ENCODE measurements at regions not wholly inside any gene's neighbourhood (a gene's known extent, or its start where the extent isn't known, plus 50 kb on each side); places are given as distances from the start of the nearest gene placed in this dataset.

DNA sequence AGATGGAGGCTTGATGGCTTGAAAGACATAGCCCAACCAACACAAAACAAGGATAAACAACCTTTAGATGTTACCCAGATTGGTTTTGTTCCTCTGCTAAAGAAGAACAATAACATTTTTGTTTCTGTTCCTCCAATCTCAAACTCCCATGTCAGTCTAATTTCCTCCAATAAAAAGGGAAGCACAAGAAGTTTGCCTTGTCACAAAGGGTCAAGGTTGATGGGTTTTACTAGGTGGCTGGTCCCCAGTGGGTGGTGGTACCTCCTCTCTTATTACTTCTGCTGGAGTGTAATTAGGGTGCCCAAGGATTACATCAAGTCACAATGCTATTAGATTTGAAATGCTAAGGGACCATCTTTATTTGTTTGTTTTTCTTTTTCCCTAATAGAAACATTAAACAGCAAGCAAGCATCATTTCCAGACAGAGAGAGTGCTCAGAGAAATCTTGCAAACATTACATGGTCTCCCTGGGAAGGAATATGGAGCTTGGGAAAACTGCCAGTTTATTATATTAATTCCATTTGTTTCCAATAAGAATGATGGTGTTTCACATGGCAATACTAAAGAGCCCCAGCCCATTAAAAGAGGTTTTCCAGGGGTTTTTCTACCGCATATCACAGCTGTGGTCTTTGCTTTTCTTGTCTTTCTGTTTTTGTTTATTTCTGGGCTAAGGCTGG, 78.3 kb upstream of the AOAH start:
- DNase-seq (ENCODE audit: low read depth in 2 of 2), result no peak

DNA sequence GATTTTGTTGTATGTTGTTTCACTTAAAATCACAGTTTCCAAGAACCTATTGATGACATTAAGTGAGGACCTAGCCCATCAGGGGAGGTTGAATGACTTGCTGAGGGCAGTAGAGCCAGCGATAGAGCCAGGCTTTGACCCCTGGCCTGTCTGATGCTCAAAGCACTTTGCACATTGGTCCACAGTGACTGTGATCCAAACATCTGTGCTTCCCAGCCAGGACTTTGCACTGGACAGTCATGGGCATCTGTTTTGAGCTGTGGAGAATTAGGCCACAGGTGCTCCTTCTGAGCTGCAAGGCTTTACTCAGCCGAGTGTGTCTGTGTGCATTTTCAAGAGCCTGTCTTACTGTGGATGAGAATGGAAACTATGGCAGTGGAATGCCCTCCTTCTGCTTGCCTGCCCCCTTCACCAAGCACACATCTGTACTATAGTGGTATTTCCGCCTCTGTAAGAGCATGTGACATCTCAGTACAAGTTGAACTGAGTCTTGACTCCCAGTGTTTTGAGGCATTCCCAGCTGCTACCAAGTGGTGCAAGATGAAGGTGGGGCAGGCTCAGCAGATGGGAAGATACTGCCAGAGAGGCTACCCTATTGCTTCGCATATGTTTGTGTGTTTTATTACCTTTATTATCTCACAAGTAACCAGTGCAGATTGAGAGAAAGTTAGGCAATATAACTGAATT, 72.7 kb upstream of the AOAH start:
- no peak for DNase-seq (ENCODE audit: low read depth in 2 of 2)

DNA sequence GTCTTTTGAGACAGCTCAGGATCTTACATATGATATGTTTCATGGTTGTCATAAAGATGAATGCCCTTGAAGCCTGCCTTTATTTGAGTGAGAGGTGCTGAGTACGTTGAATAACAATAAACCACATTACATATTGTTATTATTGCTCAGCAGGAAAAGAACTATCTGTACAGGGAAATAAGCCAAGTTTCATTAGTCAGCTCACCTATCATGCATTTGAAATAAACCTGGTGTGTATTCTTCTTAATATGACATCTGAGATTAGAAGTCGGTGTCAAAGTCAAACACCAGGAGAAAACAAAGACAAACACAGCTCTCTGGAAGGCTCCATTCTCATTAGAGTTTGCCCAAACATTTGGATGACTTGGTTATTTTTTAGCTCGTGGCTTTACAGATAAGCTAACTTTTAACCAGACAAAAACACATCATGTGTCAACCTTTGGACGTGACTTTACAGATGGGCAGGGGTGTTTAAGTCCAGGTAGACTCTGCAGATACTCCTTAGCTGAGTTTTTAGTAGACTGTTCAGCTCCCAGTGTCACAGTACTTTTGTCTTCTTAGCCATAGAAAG, 71.2 kb upstream of the AOAH start:
- no peak for DNase-seq (ENCODE audit: low read depth in 2 of 2)

- no peak for DNase-seq (ENCODE audit: low read depth in 2 of 2)
These were observed 70.4 kb upstream of the AOAH start for GRCh38 chr7:36794689-36795088.

DNA sequence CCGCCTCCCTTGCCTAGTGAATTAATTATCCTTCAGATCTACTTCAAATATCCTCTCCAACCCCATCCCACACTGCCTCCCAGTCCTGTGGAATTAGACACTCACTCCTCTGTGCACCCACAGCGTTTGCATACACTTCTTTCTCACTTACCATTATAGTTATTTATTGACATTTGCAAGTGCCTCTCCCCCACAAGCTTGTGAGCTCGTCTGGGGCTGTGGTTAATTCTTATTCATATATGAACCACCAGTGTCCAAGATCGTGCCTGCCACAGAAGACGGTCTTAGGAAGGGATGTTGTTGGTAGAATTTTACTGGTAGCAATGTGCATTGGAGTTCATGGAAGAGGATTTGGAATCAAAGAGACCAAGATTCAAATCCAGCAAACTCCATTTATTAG, 68.1 kb upstream of the AOAH start:
- DNase-seq (ENCODE audit: low read depth in 2 of 2), result no peak

DNA sequence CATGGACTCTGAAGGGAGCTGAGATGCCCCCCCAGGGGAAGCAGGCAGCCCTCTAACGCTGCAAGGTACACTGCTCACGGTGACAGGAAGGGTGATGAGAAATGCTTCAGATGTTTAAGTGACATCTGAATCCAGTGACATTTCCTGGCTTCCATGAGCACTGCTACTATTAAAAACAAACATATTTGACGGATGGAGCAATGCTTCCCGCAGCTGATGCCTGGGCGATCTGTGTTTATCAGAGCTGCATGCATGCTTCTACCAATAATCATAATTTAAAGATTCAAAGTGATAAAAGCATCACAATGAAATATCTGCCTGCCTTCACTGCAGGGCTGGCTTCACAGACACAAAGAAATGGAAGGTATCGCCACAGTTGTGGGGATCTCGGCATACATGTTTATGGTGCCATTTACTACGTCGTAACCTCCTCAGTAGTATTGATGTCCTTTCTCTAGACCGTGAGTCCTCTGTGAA, 66.1 kb upstream of the AOAH start:
- no peak for DNase-seq (ENCODE audit: low read depth in 2 of 2)

GRCh38 chr7:36788825-36789470, 64.7 kb upstream of the AOAH start:
- DNase-seq (ENCODE audit: low read depth in 2 of 2), result no peak

DNA sequence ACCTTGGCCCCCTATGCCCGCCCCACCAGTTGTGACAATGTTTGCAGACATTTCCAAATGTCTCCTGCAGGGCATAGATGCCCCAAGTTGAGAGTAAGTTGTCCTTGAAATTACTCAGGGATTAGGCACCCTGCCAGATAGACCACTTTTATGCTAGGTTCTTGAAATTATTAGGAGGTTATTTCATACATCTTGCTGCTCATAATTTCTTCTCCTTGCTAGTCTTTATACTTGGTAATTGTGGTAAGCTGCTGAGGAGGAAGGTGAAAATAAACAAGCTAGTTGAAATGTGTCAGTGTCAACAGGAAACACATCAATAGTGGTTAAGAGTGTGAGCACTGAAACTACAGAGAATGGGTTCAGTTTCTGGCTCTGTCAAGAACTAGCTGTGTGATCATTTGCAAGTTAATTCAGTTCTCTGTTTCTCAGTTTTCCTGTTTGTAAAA, 63.7 kb upstream of the AOAH start:
- no peak for DNase-seq (ENCODE audit: low read depth in 2 of 2)

DNA sequence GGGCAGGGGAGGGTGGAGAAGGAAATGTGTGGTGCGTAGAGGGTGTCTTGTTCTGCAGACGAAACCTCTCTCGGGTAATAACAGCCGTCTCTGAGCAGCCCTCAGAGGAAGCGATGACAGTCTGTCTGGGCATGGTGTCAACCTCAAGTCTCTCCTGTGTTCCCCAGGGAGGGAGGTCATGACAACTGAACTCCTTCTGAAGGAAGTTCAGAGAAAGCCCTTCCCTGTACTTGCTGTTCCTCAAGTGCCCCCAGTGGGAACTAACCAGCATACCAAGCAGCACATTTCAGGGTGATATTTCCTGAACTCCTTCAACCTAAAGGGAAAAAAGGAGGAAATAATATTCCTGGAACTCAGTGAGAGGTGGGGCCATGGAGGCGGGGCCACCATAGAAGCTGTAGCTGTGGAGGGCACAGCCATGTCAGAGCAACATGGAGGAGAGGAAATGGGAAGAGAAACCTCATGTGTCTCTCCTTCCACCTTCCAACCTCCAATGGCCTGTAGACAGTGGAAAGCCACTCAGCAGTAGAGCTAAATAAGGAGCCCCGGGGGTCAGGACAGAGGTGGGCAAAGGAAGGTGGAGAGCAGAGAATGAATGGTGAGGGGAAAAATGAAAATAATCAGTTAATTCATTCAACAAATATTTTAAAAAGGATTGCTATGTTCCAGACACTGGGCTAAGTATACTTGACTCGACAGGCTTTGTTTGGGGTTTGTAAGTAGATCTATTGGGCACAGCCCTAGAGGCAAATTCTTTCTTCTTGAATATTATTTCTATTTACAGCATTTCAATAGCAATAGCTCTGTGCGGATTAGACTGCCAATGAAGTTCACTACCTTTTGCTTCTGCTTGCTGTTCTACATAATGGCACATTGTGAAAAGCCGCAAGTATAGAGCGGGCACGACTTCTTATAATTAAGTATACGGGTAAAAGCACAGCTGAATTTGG, 61.0 kb upstream of the AOAH start:
- DNase-seq (ENCODE audit: low read depth in 2 of 2), result peak; percentile 32 to 68

- no peak for DNase-seq (ENCODE audit: low read depth in 2 of 2)
These were observed 56.9 kb upstream of the AOAH start for GRCh38 chr7:36781011-36781738.

- DNase-seq (ENCODE audit: low read depth in 2 of 2), result no peak
These were observed 53.6 kb upstream of the AOAH start for GRCh38 chr7:36777855-36778254.

- no peak for DNase-seq (ENCODE audit: low read depth in 2 of 2)
These were observed 52.8 kb upstream of the AOAH start for GRCh38 chr7:36777062-36777461.

GRCh38 chr7:36775676-36776075, 51.4 kb upstream of the AOAH start:
- no peak for DNase-seq (ENCODE audit: low read depth in 2 of 2)

DNA sequence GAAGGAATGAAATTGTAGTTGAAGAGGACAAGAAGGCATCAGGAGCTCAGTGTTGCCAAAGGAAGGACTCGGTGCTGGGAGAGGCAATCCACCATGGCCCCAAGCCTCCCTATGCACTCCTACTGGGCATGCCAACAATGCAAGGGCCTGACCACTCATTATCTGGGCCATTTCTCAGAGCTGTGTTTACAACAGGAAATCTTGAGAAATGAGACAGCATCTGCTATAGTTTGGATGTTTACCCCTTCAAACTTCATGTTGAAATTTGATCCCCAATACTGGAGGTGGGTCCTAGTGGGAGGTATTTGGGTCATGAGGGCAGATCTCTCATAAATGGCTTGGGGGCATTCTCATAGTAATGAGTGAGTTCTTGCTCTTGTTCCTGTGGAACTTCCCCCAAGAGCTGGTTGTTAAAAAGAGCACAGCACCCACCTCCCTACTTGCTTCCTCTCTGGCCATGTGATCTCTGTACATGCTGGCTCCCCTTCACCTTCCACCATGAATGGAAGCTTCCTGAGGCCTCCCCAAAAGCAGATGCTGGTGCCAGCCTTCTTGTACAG, 50.8 kb upstream of the AOAH start:
- no peak for DNase-seq (ENCODE audit: low read depth in 2 of 2)

All from stimulated activated CD8-positive, alpha-beta memory T cell treated with anti-CD3 and anti-CD28 coated beads, Interleukin-15, amount 100 ng/mL, for 48 hours (primary cell).